ENCODE measurements at regions not wholly inside any gene's neighbourhood (a gene's known extent, or its start where the extent isn't known, plus 50 kb on each side); places are given as distances from the start of the nearest gene placed in this dataset.

DNA sequence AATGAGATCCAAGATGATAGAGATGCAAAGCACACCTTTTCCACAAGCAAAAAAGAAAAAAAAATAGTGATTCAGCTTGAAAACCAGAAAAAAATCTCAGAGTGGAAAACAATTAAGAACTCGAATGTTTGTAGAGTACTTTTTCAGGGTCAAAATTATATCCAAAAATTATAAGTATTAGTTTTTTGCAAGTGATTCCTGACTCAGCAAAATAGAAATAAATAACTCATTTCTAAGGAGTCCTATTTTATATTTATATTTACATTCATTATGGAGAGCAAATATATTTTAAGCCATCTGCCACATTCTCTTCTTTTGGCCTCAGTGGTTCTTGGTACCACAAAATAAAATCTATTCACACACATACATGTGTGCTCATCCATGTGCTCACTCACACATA lies 1011.8 kb upstream of the ARRDC3 start:
- DNase-seq (ENCODE audit: low read depth in 1 of 2, low spot score in 1 of 2) = no peak
- TF ChIP-seq CTCF (IDR thresholded peaks at IDR 0.05; ENCODE audit: insufficient read depth, low read length) (no peak), POLR2AphosphoS5 (IDR thresholded peaks at IDR 0.05; ENCODE audit: low read depth) (no peak), GABPA (IDR thresholded peaks at IDR 0.05; ENCODE audit: low read depth) (no peak), REST (IDR thresholded peaks at IDR 0.05; ENCODE audit: insufficient replicate concordance, low read depth) (no peak), SPI1 (IDR thresholded peaks at IDR 0.05; ENCODE audit: borderline replicate concordance, low read depth) (no peak)

GRCh38 chr5:92390657-92391056 lies 1007.5 kb upstream of the ARRDC3 start:
- no peaks in the 10 kb centered on the region for H3K27me3 ChIP-seq (ENCODE audit: insufficient read depth, poor library complexity, severe bottlenecking)
- no peak overlapping the region for H3K27ac ChIP-seq (replicated peaks)
- TF ChIP-seq CTCF (IDR thresholded peaks at IDR 0.05; ENCODE audit: insufficient read depth, low read length) (no peak), GABPA (IDR thresholded peaks at IDR 0.05; ENCODE audit: low read depth) (no peak), POLR2AphosphoS5 (IDR thresholded peaks at IDR 0.05; ENCODE audit: low read depth) (no peak), REST (IDR thresholded peaks at IDR 0.05; ENCODE audit: insufficient replicate concordance, low read depth) (no peak), SPI1 (IDR thresholded peaks at IDR 0.05; ENCODE audit: borderline replicate concordance, low read depth) (no peak)
- DNase-seq (ENCODE audit: low read depth in 1 of 2, low spot score in 1 of 2) = no peak
- no peak overlapping the region for H3K4me3 ChIP-seq (replicated peaks; ENCODE audit: insufficient read depth, low read length)

More for the DNA sequence above, 1011.8 kb upstream of the ARRDC3 start:
- Histone ChIP-seq H3K4me3 (replicated peaks; ENCODE audit: insufficient read depth, low read length) (no peak overlapping the region), H3K27me3 (ENCODE audit: insufficient read depth, poor library complexity, severe bottlenecking) (no peaks in the 10 kb centered on the region), H3K27ac (replicated peaks) (no peak overlapping the region)

DNA sequence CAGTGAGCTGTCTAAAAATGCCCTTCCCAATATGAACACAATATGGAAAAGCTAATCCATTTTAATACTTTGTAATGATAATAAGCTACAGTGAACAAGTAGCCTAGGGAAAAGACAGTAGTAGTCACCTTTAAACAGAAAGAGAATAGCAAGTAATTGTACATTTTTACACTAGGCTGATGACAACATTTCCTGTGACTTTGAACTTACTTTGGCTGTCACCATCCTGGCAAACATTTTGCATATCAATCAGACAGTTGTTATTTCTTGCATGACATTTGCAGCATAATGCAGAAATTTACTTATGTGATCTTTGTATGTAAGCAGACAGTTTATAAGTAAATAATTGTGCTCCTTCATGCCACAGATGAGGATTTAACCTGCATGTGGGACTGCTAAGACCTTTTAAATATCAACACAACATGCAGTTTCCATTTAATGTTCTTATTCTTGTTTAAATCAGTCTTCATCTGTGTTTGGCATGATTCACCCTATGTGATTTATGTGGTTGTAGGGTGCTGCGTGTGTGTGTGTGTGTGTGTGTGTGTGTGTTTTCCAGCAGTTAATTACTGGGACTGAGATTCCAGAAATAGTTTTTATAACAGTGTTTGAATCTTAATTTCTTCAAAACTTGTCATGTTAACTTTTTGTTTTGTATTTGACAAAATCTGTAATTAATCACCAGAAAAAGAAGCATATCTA lies 997.1 kb upstream of the ARRDC3 start:
- no peak overlapping the region for H3K4me3 ChIP-seq (replicated peaks; ENCODE audit: insufficient read depth, low read length)
- DNase-seq (ENCODE audit: low read depth in 1 of 2, low spot score in 1 of 2) = no peak
- H3K27ac ChIP-seq (replicated peaks) = no peak overlapping the region
- no peak for TF ChIP-seq CTCF (IDR thresholded peaks at IDR 0.05; ENCODE audit: insufficient read depth, low read length)
- TF ChIP-seq SPI1 (IDR thresholded peaks at IDR 0.05; ENCODE audit: borderline replicate concordance, low read depth) = no peak
- no peak for TF ChIP-seq POLR2AphosphoS5 (IDR thresholded peaks at IDR 0.05; ENCODE audit: low read depth)
- no peak for TF ChIP-seq REST (IDR thresholded peaks at IDR 0.05; ENCODE audit: insufficient replicate concordance, low read depth)
- no peak for TF ChIP-seq GABPA (IDR thresholded peaks at IDR 0.05; ENCODE audit: low read depth)
- no peaks in the 10 kb centered on the region for H3K27me3 ChIP-seq (ENCODE audit: insufficient read depth, poor library complexity, severe bottlenecking)

Measured in HL-60 (cell line).